SK-N-SH (cell line): ENCODE measurements at regions not wholly inside any gene's neighbourhood (a gene's known extent, or its start where the extent isn't known, plus 50 kb on each side); places are given as distances from the start of the nearest gene placed in this dataset.

Source experiments
- CTCF ChIA-PET: fragments of 300-600, 350-600 bp; formaldehyde crosslinking; extraction: SDS; loops from one replicate; lab custom pipeline; 2021; lab: Yijun Ruan, JAX
- POLR2A ChIA-PET: fragments of 350-600 bp; sonication (Branson Sonifier 250); formaldehyde crosslinking; extraction: SDS; loops from one replicate; lab custom pipeline; 2020; ENCODE audit warnings: antibody characterized with exemption, inconsistent platforms; lab: Yijun Ruan, JAX
- DNase-seq: peaks from one replicate; pipeline ENCODE4 v3.0.0; 2012
- H2AFZ ChIP-seq: fragments of 200-600 bp; sonication (generic); 2 replicates; pipeline ENCODE4 v1.8.1; 2016; ENCODE audit warnings: antibody characterized with exemption, mild to moderate bottlenecking, low read depth
- H3F3A ChIP-seq: fragments of 200-600 bp; sonication (generic); replicated peaks from 2 replicates; pipeline ENCODE3; 2016; ENCODE audit warnings: antibody characterized with exemption, mild to moderate bottlenecking; ENCODE audit not compliant: insufficient read depth
- H3K27ac ChIP-seq, 2 experiments: fragments of 200-500 bp in 1 of 2; fragments of 200-600 bp in 1 of 2; sonication (Bioruptor generic) in 1 of 2; sonication (generic), shearing (Covaris generic) in 1 of 2; 2 replicates each; pipeline versions ENCODE4 v1.5.1 to v1.6.1; 2014 to 2016; ENCODE audit warnings: low read depth in 2 of 2, inconsistent platforms in 1 of 2, low read length in 1 of 2, mild to moderate bottlenecking in 1 of 2, mixed read lengths in 1 of 2
- H3K27me3 ChIP-seq: fragments of 200-600 bp; sonication (generic), shearing (Covaris generic); 2 replicates; pipeline ENCODE4 v1.6.1; 2016; ENCODE audit warnings: mixed run types; ENCODE audit not compliant: insufficient read depth
- H3K36me3 ChIP-seq, 2 experiments: fragments of 200-500 bp in 1 of 2; fragments of 200-600 bp in 1 of 2; sonication (Bioruptor generic) in 1 of 2; sonication (generic) in 1 of 2; replicated peaks in 1 of 2; 2 replicates each; pipeline versions ENCODE3 to v1.5.1; 2014 to 2016; ENCODE audit warnings: low read length in 1 of 2, mild to moderate bottlenecking in 1 of 2; ENCODE audit not compliant: insufficient read depth in 2 of 2, control insufficient read depth in 1 of 2
- H3K4me1 ChIP-seq, 2 experiments: fragments of 200-500 bp in 1 of 2; fragments of 200-600 bp in 1 of 2; sonication (Bioruptor generic) in 1 of 2; sonication (generic), shearing (Covaris generic) in 1 of 2; 2 replicates each; pipeline versions ENCODE4 v1.5.1 to v1.6.1; 2014 to 2016; ENCODE audit warnings: low read depth in 1 of 2, low read length in 1 of 2, mixed run types in 1 of 2; ENCODE audit not compliant: insufficient read depth in 2 of 2, control insufficient read depth in 1 of 2
- H3K4me2 ChIP-seq: fragments of 200-600 bp; sonication (generic), shearing (Covaris generic); 2 replicates; pipeline ENCODE4 v1.6.1; 2017; ENCODE audit warnings: mixed run types
- H3K4me3 ChIP-seq, 2 experiments: fragments of 200-500 bp in 1 of 2; fragments of 200-600 bp in 1 of 2; sonication (Bioruptor generic) in 1 of 2; sonication (generic), shearing (Covaris generic) in 1 of 2; 2 replicates each; pipeline versions ENCODE4 v1.5.1 to v1.8.1; 2014 to 2016; ENCODE audit warnings: low read depth in 2 of 2, inconsistent platforms in 1 of 2, low read length in 1 of 2, mild to moderate bottlenecking in 1 of 2, mixed read lengths in 1 of 2, moderate library complexity in 1 of 2
- H3K79me2 ChIP-seq: fragments of 200-600 bp; sonication (generic); 2 replicates; pipeline ENCODE4 v1.8.1; 2017; ENCODE audit warnings: mild to moderate bottlenecking; ENCODE audit not compliant: insufficient read depth
- H3K9ac ChIP-seq: fragments of 200-600 bp; sonication (generic); 2 replicates; pipeline ENCODE4 v1.6.1; 2017; ENCODE audit warnings: mixed run types
- H3K9me2 ChIP-seq: fragments of 200-600 bp; sonication (generic); 2 replicates; pipeline ENCODE4 v1.6.1; 2017; ENCODE audit warnings: mixed run types
- H3K9me3 ChIP-seq: fragments of 200-600 bp; sonication (generic); 2 replicates; pipeline ENCODE4 v1.6.1; 2017; ENCODE audit warnings: mixed run types, mild to moderate bottlenecking, moderate library complexity
- H4K20me1 ChIP-seq: fragments of 200-600 bp; sonication (generic); 2 replicates; pipeline ENCODE4 v1.6.1; 2017; ENCODE audit warnings: mild to moderate bottlenecking, mixed run types; ENCODE audit not compliant: insufficient read depth
- CHD2 ChIP-seq: fragments of 150-350 bp; IDR thresholded peaks from 2 replicates; pipeline ENCODE4 v1.6.1; 2018; ENCODE audit warnings: low read length; ENCODE audit not compliant: partially characterized antibody
- EP300 ChIP-seq, 2 experiments: IDR thresholded peaks; 2 replicates each; pipeline versions ENCODE4 v1.4.0 to v1.6.1; 2012; ENCODE audit warnings: borderline replicate concordance in 1 of 2, low read depth in 1 of 2, low read length in 1 of 2
- FOXJ3 ChIP-seq: sonication (generic); formaldehyde crosslinking; IDR thresholded peaks from 2 replicates; pipeline ENCODE4 v1.5.1; 2020; ENCODE audit warnings: mild to moderate bottlenecking, missing genetic modification reagents
- FOXM1 ChIP-seq: IDR thresholded peaks from 2 replicates; pipeline ENCODE4 v1.4.0; 2012; ENCODE audit warnings: low read depth, mild to moderate bottlenecking
- GATA2 ChIP-seq: sonication (generic); formaldehyde crosslinking; IDR thresholded peaks from 2 replicates; pipeline ENCODE4 v1.5.0; 2020; ENCODE audit warnings: mild to moderate bottlenecking, missing genetic modification reagents
- IRF3 ChIP-seq: fragments of 150-350 bp; IDR thresholded peaks from 2 replicates; pipeline ENCODE4 v1.6.1; 2016; ENCODE audit warnings: mild to moderate bottlenecking, low read depth, low read length
- JUND ChIP-seq: IDR thresholded peaks from 2 replicates; pipeline ENCODE4 v1.4.0; 2012
- MXI1 ChIP-seq: IDR thresholded peaks from 2 replicates; pipeline ENCODE4 v1.6.1; 2012; ENCODE audit warnings: mild to moderate bottlenecking, low read depth, low read length, improper control_type of control experiment
- NFIC ChIP-seq: IDR thresholded peaks from 2 replicates; pipeline ENCODE4 v1.4.0; 2012; ENCODE audit warnings: borderline replicate concordance
- RAD21 ChIP-seq: IDR thresholded peaks from 2 replicates; pipeline ENCODE4 v1.6.1; 2012; ENCODE audit warnings: mild to moderate bottlenecking, low read length
- RCOR1 ChIP-seq: fragments of 150-350 bp; IDR thresholded peaks from 2 replicates; pipeline ENCODE4 v1.6.1; 2017; ENCODE audit warnings: antibody characterized with exemption, low read length
- RFX5 ChIP-seq: IDR thresholded peaks from 2 replicates; pipeline ENCODE4 v1.6.1; 2012; ENCODE audit warnings: mild to moderate bottlenecking, improper control_type of control experiment, low read length
- SIN3A ChIP-seq: IDR thresholded peaks from 2 replicates; pipeline ENCODE4 v1.6.1; 2012; ENCODE audit warnings: low read depth, mild to moderate bottlenecking, low read length, moderate library complexity, borderline replicate concordance
- TAF1 ChIP-seq: IDR thresholded peaks from 2 replicates; pipeline ENCODE4 v1.6.1; 2012; ENCODE audit warnings: low read depth, mild to moderate bottlenecking, low read length, moderate library complexity, borderline replicate concordance
- TCF12 ChIP-seq: IDR thresholded peaks from 2 replicates; pipeline ENCODE4 v1.4.0; 2012
- USF1 ChIP-seq: IDR thresholded peaks from 2 replicates; pipeline ENCODE4 v1.4.0; 2012; ENCODE audit warnings: low read depth, borderline replicate concordance
- USF2 ChIP-seq: fragments of 150-350 bp; IDR thresholded peaks from 2 replicates; pipeline ENCODE4 v1.6.1; 2017; ENCODE audit warnings: antibody characterized with exemption, low read length, low read depth, borderline replicate concordance
- WGBS: methylation state at CpG from one replicate; pipeline ENCODE4 v1.1.6; 2017; ENCODE audit warnings: low lambda C conversion rate; 5-methylcytosine and 5-hydroxymethylcytosine counted together
- TF ChIP-seq, protein P1 (sequence below): IDR thresholded peaks from 2 replicates; pipeline ENCODE4; 2012

DNA sequence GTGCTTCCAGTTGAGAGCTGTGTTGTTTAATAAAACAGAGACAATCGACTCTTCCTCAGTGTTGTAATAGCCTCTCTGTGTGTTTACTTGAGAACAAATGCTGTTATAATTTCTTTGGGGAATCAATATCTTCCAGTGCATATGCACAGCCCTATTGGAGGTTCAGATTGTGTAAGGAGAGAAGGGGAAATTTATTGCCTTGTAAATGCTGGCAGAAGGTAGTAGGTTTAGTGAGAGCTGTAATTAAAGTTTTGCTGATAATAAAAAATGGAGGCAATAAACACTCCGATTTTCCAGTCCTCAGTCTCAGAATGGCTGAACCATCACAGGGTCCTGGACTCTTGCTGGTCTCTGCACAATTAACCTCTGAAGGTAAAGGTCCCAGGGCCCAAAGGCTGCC lies 128.3 kb downstream of the C5orf15 start:
- Histone ChIP-seq H3K79me2 (no peaks in the 10 kb centered on the region), H2AFZ (no peak overlapping the region), H3F3A (no peaks in the 10 kb centered on the region), H3K4me3 (no peak overlapping the region), H3K4me1 (peaks cover 0 to 16% of the 10 kb centered on the region in 2 experiments; a peak in 1 of 4 replicates), H3K9ac (no peak overlapping the region), H3K4me2 (no peak overlapping the region), H3K9me3 (no peaks in the 10 kb centered on the region), H3K36me3 (no peaks in the 10 kb centered on the region), H3K27me3 (no peaks in the 10 kb centered on the region), H4K20me1 (no peaks in the 10 kb centered on the region), H3K27ac (no peak overlapping the region), H3K9me2 (no peaks in the 10 kb centered on the region)
- TF ChIP-seq GATA2 (CRISPR knock-in tag) (no peak), JUND (no peak), CHD2 (no peak), RFX5 (no peak), FOXJ3 (no peak), NFIC (no peak), TCF12 (no peak), RCOR1 (no peak), IRF3 (no peak), SIN3A (no peak), TAF1 (no peak)
- TF ChIP-seq, protein P1, sequence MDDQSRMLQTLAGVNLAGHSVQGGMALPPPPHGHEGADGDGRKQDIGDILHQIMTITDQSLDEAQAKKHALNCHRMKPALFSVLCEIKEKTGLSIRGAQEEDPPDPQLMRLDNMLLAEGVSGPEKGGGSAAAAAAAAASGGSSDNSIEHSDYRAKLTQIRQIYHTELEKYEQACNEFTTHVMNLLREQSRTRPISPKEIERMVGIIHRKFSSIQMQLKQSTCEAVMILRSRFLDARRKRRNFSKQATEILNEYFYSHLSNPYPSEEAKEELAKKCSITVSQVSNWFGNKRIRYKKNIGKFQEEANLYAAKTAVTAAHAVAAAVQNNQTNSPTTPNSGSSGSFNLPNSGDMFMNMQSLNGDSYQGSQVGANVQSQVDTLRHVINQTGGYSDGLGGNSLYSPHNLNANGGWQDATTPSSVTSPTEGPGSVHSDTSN = no peak
- WGBS = 33% methylated on average over 2 of the region's 2 CpGs
- CTCF ChIA-PET = interaction anchor here (2.7 kb wide), 1 partner anchor 29 kb away, joined by 7 read pairs; no protein-coding TSS in a partner anchor
- POLR2A ChIA-PET = no interaction called here
- DNase-seq = no peak

DNA sequence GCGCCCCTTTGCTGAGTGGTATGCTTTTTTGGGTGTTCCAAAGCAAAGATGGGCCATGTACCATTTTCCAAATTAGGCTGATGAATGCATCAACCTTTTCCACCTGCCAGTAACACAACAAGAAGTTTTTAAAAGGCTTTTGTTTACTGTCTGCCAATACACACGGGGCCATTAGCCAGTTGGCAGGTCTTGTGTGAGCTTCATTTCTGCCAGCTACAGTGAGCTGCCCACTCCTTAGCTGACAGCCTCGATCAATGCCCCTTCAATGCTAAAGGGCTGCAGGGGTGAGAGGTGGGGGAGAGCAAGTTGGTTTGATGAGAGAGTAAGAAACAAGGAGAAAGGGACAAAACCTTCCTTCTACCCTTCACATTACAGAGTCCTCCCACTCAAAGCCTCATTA lies 128.7 kb downstream of the C5orf15 start:
- H3K4me3 ChIP-seq = no peak overlapping the region
- H3F3A ChIP-seq = no peaks in the 10 kb centered on the region
- no peak overlapping the region for H3K27ac ChIP-seq
- H3K9ac ChIP-seq = no peak overlapping the region
- 5% methylated on average over 3 of the region's 3 CpGs for WGBS
- TF ChIP-seq RFX5 (no peak), CHD2 (no peak), RAD21 (no peak), USF1 (no peak), SIN3A (no peak), FOXM1 (no peak), RCOR1 (no peak), MXI1 (no peak), EP300 (IDR thresholded peaks at IDR 0.05; ENCODE audit: borderline replicate concordance in 1 of 2, low read depth in 1 of 2, low read length in 1 of 2) (no peak), USF2 (no peak)
- H3K4me2 ChIP-seq = no peak overlapping the region
- no peak for DNase-seq
- H2AFZ ChIP-seq = no peak overlapping the region
- no peaks in the 10 kb centered on the region for H3K79me2 ChIP-seq
- H3K4me1 ChIP-seq = peaks cover 0 to 16% of the 10 kb centered on the region in 2 experiments; a peak in 1 of 4 replicates
- POLR2A ChIA-PET = no interaction called here
- CTCF ChIA-PET = interaction anchor here (2.7 kb wide), 1 partner anchor 30 kb away, joined by 7 read pairs; no protein-coding TSS in a partner anchor
- no peaks in the 10 kb centered on the region for H3K9me3 ChIP-seq
- H3K36me3 ChIP-seq = no peaks in the 10 kb centered on the region
- no peaks in the 10 kb centered on the region for H3K27me3 ChIP-seq
- no peaks in the 10 kb centered on the region for H3K9me2 ChIP-seq
- no peaks in the 10 kb centered on the region for H4K20me1 ChIP-seq
